HEK293 (cell line): ENCODE measurements at regions not wholly inside any gene's neighbourhood (a gene's known extent, or its start where the extent isn't known, plus 50 kb on each side); places are given as distances from the start of the nearest gene placed in this dataset.
A peak's percentile ranks its signal among the peaks of the same experiment; 100 is the strongest.

Experiments
- AEBP2 ChIP-seq: fragments of 450-650 bp; formaldehyde crosslinking; IDR thresholded peaks from 2 replicates; pipeline ENCODE4 v1.5.1; 2016; ENCODE audit warnings: missing biosample characterization, missing genetic modification characterization, borderline replicate concordance
- HIC1 ChIP-seq: fragments of 450-650 bp; formaldehyde crosslinking; IDR thresholded peaks from 2 replicates; pipeline ENCODE4 v1.5.1; 2016; ENCODE audit warnings: missing biosample characterization, missing genetic modification characterization
- KLF17 ChIP-seq: fragments of 450-650 bp; formaldehyde crosslinking; IDR thresholded peaks from 2 replicates; pipeline ENCODE4 v1.5.1; 2016; ENCODE audit warnings: missing biosample characterization, missing genetic modification characterization
- MZF1 ChIP-seq: fragments of 450-650 bp; formaldehyde crosslinking; IDR thresholded peaks from 2 replicates; pipeline ENCODE4 v1.5.1; 2017; ENCODE audit warnings: missing biosample characterization, missing genetic modification characterization, borderline replicate concordance
- PRDM4 ChIP-seq: fragments of 450-650 bp; formaldehyde crosslinking; IDR thresholded peaks from 2 replicates; pipeline ENCODE4 v1.5.1; 2017; ENCODE audit warnings: missing biosample characterization, missing genetic modification characterization
- REST ChIP-seq: fragments of 450-650 bp; formaldehyde crosslinking; IDR thresholded peaks from 2 replicates; pipeline ENCODE4 v1.5.1; 2016; ENCODE audit warnings: missing biosample characterization, missing genetic modification characterization
- ZBTB8A ChIP-seq: fragments of 450-650 bp; formaldehyde crosslinking; IDR thresholded peaks from 2 replicates; pipeline ENCODE4 v1.5.1; 2016; ENCODE audit warnings: missing biosample characterization, missing genetic modification characterization
- ZFP41 ChIP-seq: fragments of 450-650 bp; formaldehyde crosslinking; IDR thresholded peaks from 2 replicates; pipeline ENCODE4 v1.5.1; 2016; ENCODE audit warnings: missing biosample characterization, missing genetic modification characterization, borderline replicate concordance
- ZNF114 ChIP-seq: fragments of 450-650 bp; formaldehyde crosslinking; IDR thresholded peaks from 2 replicates; pipeline ENCODE4 v1.5.0; 2017; ENCODE audit warnings: missing biosample characterization, missing genetic modification characterization
- ZNF146 ChIP-seq: fragments of 450-650 bp; formaldehyde crosslinking; IDR thresholded peaks from 2 replicates; pipeline ENCODE4 v1.5.1; 2016; ENCODE audit warnings: missing biosample characterization, missing genetic modification characterization
- ZNF169 ChIP-seq: fragments of 450-650 bp; formaldehyde crosslinking; IDR thresholded peaks from 2 replicates; pipeline ENCODE4 v1.5.1; 2016; ENCODE audit warnings: missing biosample characterization, missing genetic modification characterization
- ZNF2 ChIP-seq: fragments of 450-650 bp; formaldehyde crosslinking; IDR thresholded peaks from 2 replicates; pipeline ENCODE4 v1.5.1; 2016; ENCODE audit warnings: missing biosample characterization, missing genetic modification characterization
- ZNF221 ChIP-seq: fragments of 450-650 bp; formaldehyde crosslinking; IDR thresholded peaks from 2 replicates; pipeline ENCODE4 v1.5.1; 2017; ENCODE audit warnings: missing biosample characterization, missing genetic modification characterization, borderline replicate concordance
- ZNF514 ChIP-seq: fragments of 450-650 bp; formaldehyde crosslinking; IDR thresholded peaks from 2 replicates; pipeline ENCODE4 v1.5.1; 2016; ENCODE audit warnings: missing biosample characterization, missing genetic modification characterization
- ZNF596 ChIP-seq: fragments of 450-650 bp; IDR thresholded peaks from 2 replicates; pipeline ENCODE4 v1.5.0; 2018; ENCODE audit warnings: missing biosample characterization, mild to moderate bottlenecking, missing genetic modification characterization, moderate library complexity
- ZNF639 ChIP-seq: fragments of 450-650 bp; formaldehyde crosslinking; IDR thresholded peaks from 2 replicates; pipeline ENCODE4 v1.5.1; 2016; ENCODE audit warnings: missing biosample characterization, missing genetic modification characterization
- ZNF664 ChIP-seq: fragments of 450-650 bp; formaldehyde crosslinking; IDR thresholded peaks from 2 replicates; pipeline ENCODE4 v1.5.1; 2016; ENCODE audit warnings: missing biosample characterization, missing genetic modification characterization

GRCh38 chr3:157913741-157914150, 192.5 kb downstream of the SHOX2 start (continued):
- no peak for TF ChIP-seq AEBP2
- no peak for TF ChIP-seq ZNF169
- TF ChIP-seq ZNF221, result no peak
- TF ChIP-seq ZNF146 (tag by site-specific recombination), result no peak
- TF ChIP-seq ZNF2, result no peak
- no peak for TF ChIP-seq ZNF514 (tag by site-specific recombination)
- peak; percentile 90 for TF ChIP-seq ZNF596 (tag by site-specific recombination)
- TF ChIP-seq KLF17, result no peak
- no peak for TF ChIP-seq ZFP41 (tag by site-specific recombination)
- TF ChIP-seq MZF1, result peak; percentile 76; the same call in 1 of the 2 replicates
- no peak for TF ChIP-seq HIC1 (tag by site-specific recombination)
- peak; percentile 70 for TF ChIP-seq ZBTB8A (tag by site-specific recombination)
- no peak for TF ChIP-seq ZNF664 (tag by site-specific recombination)
- TF ChIP-seq ZNF114 (tag by site-specific recombination), result no peak
- TF ChIP-seq ZNF639, result no peak; the same call in 1 of the 2 replicates
- peak; percentile 93 for TF ChIP-seq PRDM4 (tag by site-specific recombination)
- no peak for TF ChIP-seq REST (tag by site-specific recombination)
